Cerebellar cortex (tissue), 1 donor: ENCODE measurements at regions not wholly inside any gene's neighbourhood (a gene's known extent, or its start where the extent isn't known, plus 50 kb on each side); places are given as distances from the start of the nearest gene placed in this dataset.
A peak's percentile ranks its signal among the peaks of the same experiment; 100 is the strongest.
"Not testable (repeated sequence)": the region's sequence is repeated elsewhere in the genome, so short reads cannot be mapped to it uniquely, and the experiment has no call there.

Source experiments
- DNase-seq: peaks from one replicate; pipeline ENCODE4 v3.0.0-alpha.2; 2015; ENCODE audit warnings: low spot score

- no peak for DNase-seq
These were observed 615.0 kb downstream of the C6orf118 start for GRCh38 chr6:164694386-164694785.

- DNase-seq, result peak; percentile 41
These were observed 615.5 kb downstream of the C6orf118 start for GRCh38 chr6:164693944-164694343.

GRCh38 chr6:164692772-164693510 lies 616.5 kb downstream of the C6orf118 start:
- DNase-seq, result no peak

- no peak for DNase-seq
These were observed 618.5 kb downstream of the C6orf118 start for GRCh38 chr6:164690702-164691500.

GRCh38 chr6:164690241-164690640 lies 619.2 kb downstream of the C6orf118 start:
- no peak for DNase-seq

- no peak for DNase-seq
These were observed 644.1 kb downstream of the C6orf118 start for GRCh38 chr6:164665328-164665727.

- DNase-seq, result no peak
These were observed 645.8 kb downstream of the C6orf118 start for GRCh38 chr6:164663634-164664033.

GRCh38 chr6:164661716-164662115 lies 647.7 kb downstream of the C6orf118 start:
- no peak for DNase-seq

GRCh38 chr6:164660781-164661180 lies 648.6 kb downstream of the C6orf118 start:
- DNase-seq, result no peak

- DNase-seq, result no peak
These were observed 668.4 kb downstream of the C6orf118 start for GRCh38 chr6:164640956-164641355.

GRCh38 chr6:164628302-164628931 lies 681.0 kb downstream of the C6orf118 start:
- DNase-seq, result no peak

- no peak for DNase-seq
These were observed 692.4 kb downstream of the C6orf118 start for GRCh38 chr6:164616917-164617524.

GRCh38 chr6:164612751-164613150 lies 696.7 kb downstream of the C6orf118 start:
- no peak for DNase-seq

GRCh38 chr6:164610859-164611258 lies 698.5 kb downstream of the C6orf118 start:
- DNase-seq, result not testable (repeated sequence)

GRCh38 chr6:164602415-164602814 lies 707.0 kb downstream of the C6orf118 start:
- not testable (repeated sequence) for DNase-seq

GRCh38 chr6:164581563-164581962 lies 727.8 kb downstream of the C6orf118 start:
- no peak for DNase-seq

- no peak for DNase-seq
These were observed 730.4 kb downstream of the C6orf118 start for GRCh38 chr6:164579035-164579434.

- no peak for DNase-seq
These were observed 730.8 kb downstream of the C6orf118 start for GRCh38 chr6:164578616-164579015.

- DNase-seq, result no peak
These were observed 738.6 kb downstream of the C6orf118 start for GRCh38 chr6:164570801-164571200.

GRCh38 chr6:164569509-164569908 lies 739.9 kb downstream of the C6orf118 start:
- DNase-seq, result no peak

- DNase-seq, result no peak
These were observed 745.5 kb downstream of the C6orf118 start for GRCh38 chr6:164563924-164564323.

- DNase-seq, result no peak
These were observed 747.7 kb downstream of the C6orf118 start for GRCh38 chr6:164561656-164562055.
